Keratinocyte (primary cell): ENCODE measurements at regions not wholly inside any gene's neighbourhood (a gene's known extent, or its start where the extent isn't known, plus 50 kb on each side); places are given as distances from the start of the nearest gene placed in this dataset.

ENCODE experiments used
- DNase-seq: peaks from one replicate; pipeline ENCODE4 v3.0.0-alpha.2; 2011; ENCODE audit warnings: low read depth, missing footprints, low spot score
- FAIRE-seq: peaks from 2 replicates; lab custom pipeline; 2011; peaks lifted over from hg19 to GRCh38; lab: Jason Lieb, UNC
- H2AFZ ChIP-seq: 2 replicates; pipeline ENCODE4 v1.6.0; 2012; ENCODE audit warnings: low read length, control low read depth, inconsistent platforms; ENCODE audit not compliant: control insufficient read depth
- H3K27ac ChIP-seq: 2 replicates; pipeline ENCODE4 v1.5.1; 2011; ENCODE audit warnings: low read length; ENCODE audit not compliant: control insufficient read depth, insufficient read depth
- H3K27me3 ChIP-seq: 3 replicates; pipeline ENCODE4 v1.6.0; 2011; ENCODE audit warnings: low read length; ENCODE audit not compliant: control insufficient read depth, insufficient read depth; ENCODE audit errors: extremely low read depth
- H3K36me3 ChIP-seq, 2 experiments: 2 replicates in 1 of 2; 3 replicates in 1 of 2; pipeline ENCODE4 v1.5.1; 2011; ENCODE audit warnings: low read length in 2 of 2, mild to moderate bottlenecking in 1 of 2; ENCODE audit not compliant: control insufficient read depth in 2 of 2, insufficient read depth in 2 of 2; ENCODE audit errors: extremely low read depth in 1 of 2
- H3K4me1 ChIP-seq: 3 replicates; pipeline ENCODE4 v1.5.1; 2011; ENCODE audit warnings: low read length; ENCODE audit not compliant: control insufficient read depth, insufficient read depth; ENCODE audit errors: extremely low read depth
- H3K4me2 ChIP-seq: 3 replicates; pipeline ENCODE4 v1.6.0; 2011; ENCODE audit warnings: low read depth, low read length; ENCODE audit not compliant: control insufficient read depth, insufficient read depth; ENCODE audit errors: extremely low read depth
- H3K4me3 ChIP-seq, 3 experiments: fragments of 200-600 bp in 1 of 3; sonication (generic) in 1 of 3; 2 replicates in 2 of 3; 3 replicates in 1 of 3; pipeline ENCODE4 v1.5.1; 2011 to 2016; ENCODE audit warnings: low read length in 3 of 3, mild to moderate bottlenecking in 3 of 3, control low read depth in 2 of 3, inconsistent platforms in 1 of 3, low read depth in 1 of 3, mixed read lengths in 1 of 3, mixed run types in 1 of 3, moderate library complexity in 1 of 3; ENCODE audit not compliant: control insufficient read depth in 2 of 3, insufficient read depth in 2 of 3; ENCODE audit errors: extremely low read depth in 1 of 3
- H3K79me2 ChIP-seq: 2 replicates; pipeline ENCODE4 v1.6.0; 2012; ENCODE audit warnings: low read length; ENCODE audit not compliant: control insufficient read depth, insufficient read depth
- H3K9ac ChIP-seq: 3 replicates; pipeline ENCODE4 v1.6.0; 2011; ENCODE audit warnings: low read length; ENCODE audit not compliant: control insufficient read depth, insufficient read depth; ENCODE audit errors: extremely low read depth
- H3K9me1 ChIP-seq: 3 replicates; pipeline ENCODE4 v1.6.0; 2011; ENCODE audit warnings: low read length; ENCODE audit not compliant: control insufficient read depth, insufficient read depth; ENCODE audit errors: extremely low read depth
- H3K9me3 ChIP-seq: 2 replicates; pipeline ENCODE4 v1.5.1; 2012; ENCODE audit warnings: low read depth, low read length; ENCODE audit not compliant: control insufficient read depth
- H4K20me1 ChIP-seq: 3 replicates; pipeline ENCODE4 v1.6.0; 2011; ENCODE audit warnings: low read length; ENCODE audit not compliant: control insufficient read depth, insufficient read depth; ENCODE audit errors: extremely low read depth
- EZH2 ChIP-seq: IDR thresholded peaks from one replicate; pipeline ENCODE4 v1.6.1; 2012; ENCODE audit warnings: inconsistent platforms, mild to moderate bottlenecking, low read length, moderate library complexity
- dilution Hi-C: fragments of 300-500 bp; cut with MboI; formaldehyde crosslinking; loops from one replicate; pipeline ENCODE4 v1.7.0; 2020; ENCODE audit warnings: low sequenced_read_pairs; ENCODE audit not compliant: extremely low pct_ligation_motif_present
- TF ChIP-seq, protein P1 (sequence below), 3 experiments: IDR thresholded peaks in 1 of 3; conservative IDR thresholded peaks in 1 of 3; optimal IDR thresholded peaks in 1 of 3; 2 replicates in 2 of 3; 3 replicates in 1 of 3; pipeline versions ENCODE3 to v1.5.1; 2011; ENCODE audit warnings: low read length in 3 of 3, mild to moderate bottlenecking in 3 of 3, moderate library complexity in 2 of 3, control low read depth in 1 of 3, inconsistent platforms in 1 of 3; ENCODE audit not compliant: insufficient read depth in 2 of 3; ENCODE audit errors: extremely low read depth in 1 of 3

DNA sequence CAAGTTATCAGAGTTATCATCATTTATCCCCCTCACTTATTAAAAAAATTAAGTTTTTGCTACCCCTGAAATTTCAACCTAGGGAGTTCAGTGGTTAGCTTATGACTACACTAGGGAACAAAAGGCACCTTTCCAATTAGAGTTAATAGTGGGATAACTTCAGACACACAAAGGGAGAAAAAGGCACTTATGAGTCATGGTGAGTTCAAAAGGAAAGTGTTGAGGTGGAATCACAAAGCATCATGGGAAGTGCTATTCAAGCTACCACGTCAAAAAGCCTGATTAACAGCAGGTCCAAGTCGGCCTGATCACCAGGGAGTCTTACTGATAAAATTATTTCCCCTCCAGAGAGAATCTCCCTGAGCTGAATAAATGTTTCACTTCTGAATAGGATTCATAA is 165.7 kb downstream of the C7orf25 start:
- no peaks in the 10 kb centered on the region for H3K9me1 ChIP-seq
- no peak for DNase-seq
- no peak overlapping the region for H3K4me2 ChIP-seq
- dilution Hi-C loops, result no loop called here
- no peaks in the 10 kb centered on the region for H3K36me3 ChIP-seq
- no peaks in the 10 kb centered on the region for H3K4me1 ChIP-seq
- H3K4me3 ChIP-seq, result no peak overlapping the region
- H3K9ac ChIP-seq, result no peak overlapping the region
- no peaks in the 10 kb centered on the region for H3K9me3 ChIP-seq
- H3K27me3 ChIP-seq, result no peaks in the 10 kb centered on the region
- TF ChIP-seq, protein P1, sequence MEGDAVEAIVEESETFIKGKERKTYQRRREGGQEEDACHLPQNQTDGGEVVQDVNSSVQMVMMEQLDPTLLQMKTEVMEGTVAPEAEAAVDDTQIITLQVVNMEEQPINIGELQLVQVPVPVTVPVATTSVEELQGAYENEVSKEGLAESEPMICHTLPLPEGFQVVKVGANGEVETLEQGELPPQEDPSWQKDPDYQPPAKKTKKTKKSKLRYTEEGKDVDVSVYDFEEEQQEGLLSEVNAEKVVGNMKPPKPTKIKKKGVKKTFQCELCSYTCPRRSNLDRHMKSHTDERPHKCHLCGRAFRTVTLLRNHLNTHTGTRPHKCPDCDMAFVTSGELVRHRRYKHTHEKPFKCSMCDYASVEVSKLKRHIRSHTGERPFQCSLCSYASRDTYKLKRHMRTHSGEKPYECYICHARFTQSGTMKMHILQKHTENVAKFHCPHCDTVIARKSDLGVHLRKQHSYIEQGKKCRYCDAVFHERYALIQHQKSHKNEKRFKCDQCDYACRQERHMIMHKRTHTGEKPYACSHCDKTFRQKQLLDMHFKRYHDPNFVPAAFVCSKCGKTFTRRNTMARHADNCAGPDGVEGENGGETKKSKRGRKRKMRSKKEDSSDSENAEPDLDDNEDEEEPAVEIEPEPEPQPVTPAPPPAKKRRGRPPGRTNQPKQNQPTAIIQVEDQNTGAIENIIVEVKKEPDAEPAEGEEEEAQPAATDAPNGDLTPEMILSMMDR (optimal IDR thresholded peaks at IDR 0.05 in 1 of 3, IDR thresholded peaks at IDR 0.05 in 1 of 3, conservative IDR thresholded peaks at IDR 0.05 in 1 of 3; ENCODE audit: extremely low read depth in 1 of 3, insufficient read depth in 2 of 3, low read length in 3 of 3), result no peak
- no peak for TF ChIP-seq EZH2
- FAIRE-seq, result peak; percentile 9
- H3K27ac ChIP-seq, result no peak overlapping the region
- no peaks in the 10 kb centered on the region for H4K20me1 ChIP-seq
- H2AFZ ChIP-seq, result no peak overlapping the region
- H3K79me2 ChIP-seq, result no peaks in the 10 kb centered on the region

DNA sequence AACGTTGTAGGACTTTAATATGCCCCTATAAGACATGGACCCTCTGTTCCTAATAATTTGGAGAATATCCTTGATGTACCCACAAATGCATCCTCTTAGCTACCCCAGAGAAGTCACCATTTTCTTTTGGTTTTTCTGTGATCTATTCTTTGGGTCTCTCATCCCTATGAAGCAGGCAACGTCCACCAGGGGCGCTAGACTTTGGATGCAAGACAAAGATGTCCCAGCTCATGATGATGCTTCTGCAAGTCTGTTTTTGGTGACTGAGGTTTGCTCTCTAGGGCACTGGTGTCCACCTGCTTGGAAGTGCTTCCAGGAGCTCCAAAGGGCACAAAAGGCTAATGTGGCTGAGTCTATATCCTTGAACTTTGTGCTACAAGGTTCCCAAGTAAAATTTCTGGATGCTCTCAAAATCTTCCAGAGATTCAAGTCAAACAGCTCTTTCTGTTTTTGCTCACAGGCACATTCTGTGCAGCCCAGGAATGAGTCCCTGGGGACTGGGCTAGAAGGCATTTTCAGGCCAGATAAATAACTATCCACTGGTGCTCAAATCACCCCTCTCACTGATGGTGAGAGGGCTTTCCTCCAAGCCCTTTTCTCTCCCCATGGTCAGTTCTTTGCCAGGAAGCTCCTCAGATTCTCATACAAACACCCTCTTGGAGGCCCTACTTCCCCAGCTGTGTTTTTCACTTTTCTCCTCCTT is 166.4 kb downstream of the C7orf25 start:
- no peak for FAIRE-seq
- H4K20me1 ChIP-seq, result no peaks in the 10 kb centered on the region
- no peaks in the 10 kb centered on the region for H3K79me2 ChIP-seq
- no peak overlapping the region for H3K27ac ChIP-seq
- no peak overlapping the region for H3K4me3 ChIP-seq
- H3K4me2 ChIP-seq, result no peak overlapping the region
- TF ChIP-seq, protein P1 (optimal IDR thresholded peaks at IDR 0.05 in 1 of 3, IDR thresholded peaks at IDR 0.05 in 1 of 3, conservative IDR thresholded peaks at IDR 0.05 in 1 of 3; ENCODE audit: extremely low read depth in 1 of 3, insufficient read depth in 2 of 3, low read length in 3 of 3), result peak; percentile 66 to 78 (median 73)
- no peak for TF ChIP-seq EZH2
- H3K36me3 ChIP-seq, result no peaks in the 10 kb centered on the region
- dilution Hi-C loops, result no loop called here
- no peaks in the 10 kb centered on the region for H3K9me3 ChIP-seq
- no peak overlapping the region for H2AFZ ChIP-seq
- no peak overlapping the region for H3K9ac ChIP-seq
- no peak for DNase-seq
- no peaks in the 10 kb centered on the region for H3K4me1 ChIP-seq
- no peaks in the 10 kb centered on the region for H3K9me1 ChIP-seq
- no peaks in the 10 kb centered on the region for H3K27me3 ChIP-seq
